ENCODE measurements at regions not wholly inside any gene's neighbourhood (a gene's known extent, or its start where the extent isn't known, plus 50 kb on each side); places are given as distances from the start of the nearest gene placed in this dataset.

- Histone ChIP-seq H3K4me3 (no peak overlapping the region), H3K4me1 (no peaks in the 10 kb centered on the region), H3K9me3 (no peaks in the 10 kb centered on the region), H3K27ac (no peak overlapping the region), H3K4me2 (no peak overlapping the region)
- ChIA-PET CTCF (no interaction called here), POLR2A (no interaction called here)
- no peak for FAIRE-seq
- no peak for TF ChIP-seq FOSB (CRISPR knock-in tag; IDR thresholded peaks at IDR 0.05)
- no peak for TF ChIP-seq RCOR1 (IDR thresholded peaks at IDR 0.05; ENCODE audit: low read depth, low read length)
- TF ChIP-seq KDM1A (IDR thresholded peaks at IDR 0.05; ENCODE audit: low read depth): no peak
- TF ChIP-seq ZNF302 (CRISPR knock-in tag; IDR thresholded peaks at IDR 0.05): no peak
- no peak for TF ChIP-seq EP300 (IDR thresholded peaks at IDR 0.05)
- TF ChIP-seq CTCF (IDR thresholded peaks at IDR 0.05): no peak
- TF ChIP-seq HDAC2 (IDR thresholded peaks at IDR 0.05): no peak
- no peak for TF ChIP-seq RNF2 (IDR thresholded peaks at IDR 0.05; ENCODE audit: borderline replicate concordance, low read depth)
- WGBS (ENCODE audit: missing lambda C conversion rate): 5% methylated on average over 2 of the region's 2 CpGs
- no peak for ATAC-seq
- no peak for DNase-seq (ENCODE audit: low read depth in 1 of 2, low spot score in 1 of 2)
Measured at GRCh38 chr10:108801220-108801619, 1122.1 kb downstream of the XPNPEP1 start.

DNA sequence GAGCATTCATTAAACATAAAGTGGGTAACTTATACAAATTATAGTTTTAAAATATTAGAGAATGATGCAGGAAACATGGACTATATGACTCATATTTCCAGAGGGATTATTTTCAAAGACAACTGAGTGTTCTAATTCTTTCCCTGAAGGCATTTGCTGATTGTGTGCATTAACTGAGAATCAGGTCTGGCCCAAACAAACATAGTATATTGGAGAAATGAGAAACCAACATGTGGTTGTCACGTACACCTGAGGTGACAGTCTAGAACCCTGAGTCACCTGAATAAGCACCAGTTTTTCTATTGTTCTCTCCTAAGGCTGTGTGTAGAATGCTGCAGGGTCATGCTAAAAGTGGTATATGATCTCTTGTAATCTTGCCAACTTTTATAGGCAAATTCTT lies 1125.7 kb downstream of the XPNPEP1 start:
- Histone ChIP-seq H3K27ac (no peak overlapping the region), H3K4me2 (no peak overlapping the region), H3K9me3 (no peaks in the 10 kb centered on the region), H3K4me1 (no peaks in the 10 kb centered on the region), H3K4me3 (no peak overlapping the region)
- FAIRE-seq (no peak), DNase-seq (ENCODE audit: low read depth in 1 of 2, low spot score in 1 of 2) (no peak), ATAC-seq (no peak)
- CTCF ChIA-PET: no interaction called here
- no peak for TF ChIP-seq JUNB (IDR thresholded peaks at IDR 0.05)
- TF ChIP-seq HOXB5 (CRISPR knock-in tag; IDR thresholded peaks at IDR 0.05): no peak
- TF ChIP-seq POLR2A (IDR thresholded peaks at IDR 0.05; ENCODE audit: low read length): no peak
- TF ChIP-seq ZSCAN20 (CRISPR knock-in tag; IDR thresholded peaks at IDR 0.05): no peak
- no peak for TF ChIP-seq RNF2 (IDR thresholded peaks at IDR 0.05; ENCODE audit: borderline replicate concordance, low read depth)
- TF ChIP-seq RCOR1 (IDR thresholded peaks at IDR 0.05; ENCODE audit: low read depth, low read length): no peak
- TF ChIP-seq USF2 (IDR thresholded peaks at IDR 0.05): no peak
- no peak for TF ChIP-seq ZFP36 (IDR thresholded peaks at IDR 0.05; ENCODE audit: borderline replicate concordance, partially characterized antibody)
- no peak for TF ChIP-seq ZNF302 (CRISPR knock-in tag; IDR thresholded peaks at IDR 0.05)
- no peak for TF ChIP-seq SMC3 (IDR thresholded peaks at IDR 0.05)
- no peak for TF ChIP-seq CBX8 (IDR thresholded peaks at IDR 0.05)
- no peak for TF ChIP-seq MAFK (IDR thresholded peaks at IDR 0.05; ENCODE audit: partially characterized antibody)
- no peak for TF ChIP-seq FOXS1 (CRISPR knock-in tag; IDR thresholded peaks at IDR 0.05)
- no peak for TF ChIP-seq RARB (CRISPR knock-in tag; IDR thresholded peaks at IDR 0.05)
- no peak for TF ChIP-seq CBX2 (IDR thresholded peaks at IDR 0.05; ENCODE audit: borderline replicate concordance, low read depth)
- TF ChIP-seq PBX3 (IDR thresholded peaks at IDR 0.05): no peak
- POLR2A ChIA-PET: no interaction called here
- 5% methylated on average over 1 of the region's 1 CpG for WGBS (ENCODE audit: missing lambda C conversion rate)

DNA sequence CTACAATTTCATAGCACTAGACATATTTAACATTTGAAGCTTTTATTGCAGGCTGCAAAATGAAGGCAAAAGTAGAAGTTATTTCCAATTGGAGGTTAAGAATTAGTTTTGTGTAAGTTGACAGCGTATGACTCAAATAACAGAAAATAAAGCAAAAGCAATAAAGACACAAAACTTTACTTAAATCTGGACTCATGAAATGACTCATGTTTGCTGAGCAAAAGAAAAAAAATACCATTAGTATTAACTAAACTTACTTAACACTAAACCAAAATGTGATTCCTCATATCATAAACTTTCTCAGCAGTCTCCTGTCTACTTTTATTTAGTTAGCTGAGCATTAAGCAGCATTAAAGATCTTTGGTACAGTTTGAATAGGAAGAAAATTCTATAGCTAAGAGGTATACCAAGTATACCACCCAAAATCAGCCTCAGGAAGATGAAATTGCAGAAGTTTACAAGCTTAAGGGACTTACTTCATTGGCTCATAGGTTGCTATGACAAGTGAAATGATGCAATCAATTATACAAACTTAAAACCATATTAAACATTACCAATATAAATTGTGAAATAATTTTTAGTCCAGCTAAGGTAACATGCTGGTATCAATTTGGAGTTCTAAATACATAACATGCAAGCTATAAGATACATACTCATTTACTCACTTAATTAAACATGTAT lies 1131.4 kb downstream of the XPNPEP1 start:
- no peak for ATAC-seq
- no peak overlapping the region for H3K4me3 ChIP-seq
- POLR2A ChIA-PET: no interaction called here
- H3K9me3 ChIP-seq: 0 out of 3 replicates have a peak, but pooled peaks cover 6% of the 10 kb centered on the region
- no peaks in the 10 kb centered on the region for H3K4me1 ChIP-seq
- no peak overlapping the region for H3K27ac ChIP-seq
- no peak for TF ChIP-seq HOXA7 (CRISPR knock-in tag; IDR thresholded peaks at IDR 0.05)
- TF ChIP-seq, protein P1, sequence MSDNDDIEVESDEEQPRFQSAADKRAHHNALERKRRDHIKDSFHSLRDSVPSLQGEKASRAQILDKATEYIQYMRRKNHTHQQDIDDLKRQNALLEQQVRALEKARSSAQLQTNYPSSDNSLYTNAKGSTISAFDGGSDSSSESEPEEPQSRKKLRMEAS (IDR thresholded peaks at IDR 0.05): no peak
- TF ChIP-seq RCOR1 (IDR thresholded peaks at IDR 0.05; ENCODE audit: low read depth, low read length): no peak
- TF ChIP-seq TP53 (CRISPR knock-in tag; IDR thresholded peaks at IDR 0.05): no peak
- no peak for TF ChIP-seq MYC (IDR thresholded peaks at IDR 0.05; ENCODE audit: borderline replicate concordance, low read length)
- TF ChIP-seq, protein P2, sequence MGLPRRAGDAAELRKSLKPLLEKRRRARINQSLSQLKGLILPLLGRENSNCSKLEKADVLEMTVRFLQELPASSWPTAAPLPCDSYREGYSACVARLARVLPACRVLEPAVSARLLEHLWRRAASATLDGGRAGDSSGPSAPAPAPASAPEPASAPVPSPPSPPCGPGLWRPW (IDR thresholded peaks at IDR 0.05): no peak
- TF ChIP-seq JUNB (IDR thresholded peaks at IDR 0.05): no peak
- TF ChIP-seq ZNF302 (CRISPR knock-in tag; IDR thresholded peaks at IDR 0.05): no peak
- no peak for TF ChIP-seq HOXB13 (CRISPR knock-in tag; IDR thresholded peaks at IDR 0.05; ENCODE audit: low read depth)
- FAIRE-seq: no peak
- no peak for DNase-seq (ENCODE audit: low read depth in 1 of 2, low spot score in 1 of 2)
- 14% methylated on average over 1 of the region's 1 CpG for WGBS (ENCODE audit: missing lambda C conversion rate)
- no peak overlapping the region for H3K4me2 ChIP-seq
- CTCF ChIA-PET: no interaction called here
